ENCODE measurements at regions not wholly inside any gene's neighbourhood (a gene's known extent, or its start where the extent isn't known, plus 50 kb on each side); places are given as distances from the start of the nearest gene placed in this dataset.
"Not testable (repeated sequence)": the region's sequence is repeated elsewhere in the genome, so short reads cannot be mapped to it uniquely, and the experiment has no call there.

- TF ChIP-seq CTCF, POLR2A, EP300 (IDR thresholded peaks at IDR 0.05): not testable (repeated sequence)
Measured at GRCh38 chr2:91442906-91443729, 2751.6 kb downstream of the RPIA start.
